GM19023 (cell line): ENCODE measurements at regions not wholly inside any gene's neighbourhood (a gene's known extent, or its start where the extent isn't known, plus 50 kb on each side); places are given as distances from the start of the nearest gene placed in this dataset.

Experiments used
- ATAC-seq: cut with Tn5 transposase; IDR thresholded peaks from one replicate; pipeline ENCODE4 v1.9.1; 2021; ENCODE audit warnings: mild to moderate bottlenecking, moderate library complexity; ENCODE audit not compliant: unreplicated experiment

DNA sequence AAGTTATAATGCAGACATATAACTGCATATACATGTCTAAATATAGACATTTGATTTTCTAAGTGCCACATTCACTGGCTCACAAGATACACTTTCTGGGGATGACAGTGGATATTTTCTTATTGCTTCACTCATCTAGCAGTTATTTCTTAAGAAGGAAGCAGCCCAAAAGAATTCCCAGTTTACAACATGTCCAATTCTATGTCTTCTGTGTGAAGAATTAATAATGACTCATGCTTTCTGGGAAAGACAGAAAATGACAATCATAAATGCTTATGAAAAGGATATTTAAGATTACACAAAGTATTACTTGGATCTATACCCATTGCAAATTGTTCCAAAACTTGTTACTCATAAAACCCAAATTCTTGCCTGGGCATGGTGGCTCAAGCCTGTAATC, 543.4 kb downstream of the SUCLA2 start:
- ATAC-seq: no peak

DNA sequence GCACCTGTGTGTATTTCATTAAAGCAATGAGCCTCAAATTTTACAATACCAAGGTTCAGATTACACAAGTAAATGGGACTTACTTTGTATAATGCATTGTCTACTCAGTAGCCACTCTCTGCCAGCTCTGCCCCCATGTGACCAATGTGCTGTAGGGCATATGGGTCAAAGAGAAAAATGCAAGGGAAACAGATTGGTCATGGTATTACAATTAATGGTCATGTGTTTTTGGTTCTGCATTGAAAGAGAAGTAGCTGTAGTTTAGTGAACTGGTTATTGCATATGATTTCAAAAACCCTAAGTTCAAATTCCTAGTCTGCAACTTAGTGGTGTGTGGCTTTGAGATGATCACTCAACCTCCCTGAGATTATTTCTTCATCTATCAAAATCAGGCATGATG, 545.4 kb downstream of the SUCLA2 start:
- no peak for ATAC-seq

DNA sequence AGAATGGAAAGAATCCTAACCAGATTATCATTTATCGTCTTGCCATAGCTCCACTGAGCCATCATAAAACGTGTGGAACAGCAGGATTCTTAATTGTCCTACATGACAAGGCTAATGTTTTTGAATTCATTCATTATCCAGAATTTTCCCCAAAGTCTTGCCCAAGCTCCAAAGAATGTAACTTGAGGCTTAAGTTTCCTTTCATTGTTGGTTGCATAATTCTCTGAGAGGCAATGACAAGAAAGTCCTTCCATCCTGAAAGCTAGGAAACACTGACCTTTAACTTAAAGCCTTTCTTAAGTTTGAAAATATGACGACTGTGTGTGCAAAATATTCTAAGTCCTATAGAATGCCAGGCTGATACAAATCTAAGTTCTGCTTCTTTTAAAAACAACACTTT, 546.1 kb downstream of the SUCLA2 start:
- no peak for ATAC-seq

DNA sequence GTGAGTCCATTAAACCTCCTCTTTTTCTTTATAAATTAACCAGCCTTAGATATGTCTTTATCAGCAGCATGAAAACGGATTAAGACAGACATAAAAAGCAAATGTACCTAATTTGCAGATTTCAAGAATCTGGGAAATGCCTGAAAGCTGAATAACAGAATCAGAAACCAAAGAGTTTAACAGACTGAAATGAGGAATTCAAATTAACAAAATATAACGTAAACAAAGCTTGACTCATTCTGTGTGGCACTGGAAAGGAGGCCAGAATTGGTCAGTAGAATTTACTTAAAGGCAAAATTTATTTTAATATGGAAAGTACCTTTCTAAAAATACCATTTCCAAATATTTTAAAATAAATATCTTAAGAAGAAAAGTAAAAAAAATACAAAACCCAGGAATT, 540.6 kb upstream of the HTR2A start:
- ATAC-seq: no peak

DNA sequence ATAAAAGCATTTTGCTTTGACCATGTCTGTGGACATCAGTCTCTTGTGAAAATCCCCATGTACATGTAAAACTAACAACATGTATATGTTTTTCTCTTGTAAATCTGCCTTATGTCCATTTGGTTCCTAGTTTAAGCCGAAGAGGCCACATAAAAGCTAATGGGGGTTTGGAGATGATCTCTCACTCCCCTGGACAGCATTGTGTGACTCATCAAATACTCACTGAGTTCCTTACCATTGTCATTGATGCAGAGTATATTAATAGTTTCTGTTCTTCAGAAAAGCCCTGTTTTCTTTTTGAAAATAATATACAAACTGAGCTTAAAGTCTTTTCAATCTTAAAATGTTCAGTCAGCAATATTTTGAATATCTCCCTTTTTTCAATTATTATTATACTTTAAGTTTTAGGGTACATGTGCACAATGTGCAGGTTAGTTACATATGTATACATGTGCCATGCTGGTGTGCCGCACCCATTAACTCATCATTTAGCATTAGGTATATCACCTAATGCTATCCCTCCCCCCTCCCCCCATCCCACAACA, 536.7 kb upstream of the HTR2A start:
- ATAC-seq: no peak

DNA sequence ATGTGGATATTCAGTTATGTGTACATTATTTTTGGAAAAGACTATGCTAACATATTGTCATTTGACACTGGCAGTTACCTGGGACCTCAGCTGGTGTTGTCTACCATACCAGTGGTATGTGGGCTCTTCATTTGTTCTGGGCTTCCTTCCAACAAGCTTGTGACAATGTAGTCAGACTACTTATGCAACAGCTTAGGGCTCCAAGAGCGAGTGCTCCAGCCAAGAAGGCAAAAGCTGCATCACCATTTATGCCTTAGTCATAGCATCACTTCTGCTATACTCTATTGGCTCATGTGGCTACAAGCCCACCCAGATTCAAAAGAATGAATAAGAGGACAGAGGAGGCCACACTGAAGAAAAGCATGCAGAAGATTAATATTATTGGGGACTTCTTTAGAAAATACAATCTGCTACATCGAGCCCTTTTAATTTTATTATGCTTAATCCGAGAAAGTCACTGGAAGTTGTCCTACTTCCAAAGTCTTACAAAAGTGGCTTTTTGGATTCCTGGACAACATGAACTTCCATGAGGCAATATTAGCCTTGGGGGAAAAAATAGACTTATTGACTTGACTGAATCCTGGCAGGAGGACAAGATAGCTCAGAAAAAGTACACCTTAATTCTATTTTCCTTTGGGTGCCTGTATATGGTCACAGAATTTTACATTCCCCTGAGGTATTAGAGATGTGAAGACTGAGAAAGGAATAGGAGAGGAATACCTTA, 529.4 kb upstream of the HTR2A start:
- ATAC-seq: no peak

DNA sequence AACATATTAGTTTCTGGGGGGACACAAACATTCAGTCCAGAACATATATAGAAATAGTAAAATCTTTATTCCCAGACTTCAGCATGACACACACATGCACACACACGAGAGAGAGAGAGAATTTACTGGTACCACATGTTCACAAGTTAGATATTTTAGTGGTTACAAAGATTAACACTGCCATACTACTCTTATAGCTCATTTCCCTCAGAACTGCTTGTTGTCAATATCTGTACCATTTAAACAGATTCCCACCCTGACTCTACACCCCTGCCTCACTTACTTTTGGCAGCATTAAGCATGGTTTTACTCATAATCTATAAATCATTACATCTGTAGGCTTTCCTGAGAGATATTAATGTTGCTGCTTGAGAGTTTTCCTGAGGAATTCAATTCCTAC, 524.7 kb upstream of the HTR2A start:
- ATAC-seq: no peak

DNA sequence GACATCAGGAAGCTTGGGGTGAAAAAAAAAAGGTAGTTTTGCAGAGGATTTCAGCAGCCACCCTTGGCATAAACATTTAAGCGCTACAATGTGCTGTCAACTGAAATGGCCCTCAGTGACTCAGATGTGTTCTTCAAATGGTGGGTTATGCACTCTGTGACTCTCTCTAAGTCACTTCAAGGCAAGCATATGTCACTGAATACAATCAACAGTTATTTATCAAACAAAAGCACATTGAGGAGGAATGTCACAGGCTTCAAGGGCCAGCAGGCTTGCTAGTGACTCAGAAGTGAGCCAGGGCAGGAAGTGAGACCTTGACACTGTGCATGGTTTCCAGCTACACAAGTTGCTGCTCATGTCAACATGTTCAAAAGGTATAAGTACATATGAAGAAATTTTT, 523.7 kb upstream of the HTR2A start:
- no peak for ATAC-seq

DNA sequence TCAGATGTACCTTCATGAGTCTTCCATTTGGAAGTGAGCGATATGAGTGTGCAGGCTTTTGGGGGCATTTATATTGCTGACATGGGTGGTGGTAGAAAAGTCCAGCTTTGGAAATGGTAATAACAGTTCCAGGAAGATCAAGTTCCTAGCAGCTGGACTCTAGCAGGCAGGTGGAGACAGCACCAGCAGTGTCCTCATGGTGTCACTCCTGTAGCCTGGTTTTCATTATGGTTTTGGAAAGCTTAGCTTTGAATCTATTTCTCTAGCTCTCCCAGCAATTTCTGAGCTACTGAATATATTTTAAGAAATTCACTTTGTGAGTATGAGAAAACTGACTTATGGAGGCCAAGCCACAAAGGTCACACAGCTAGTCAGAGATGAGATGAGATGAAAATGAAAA, 523.2 kb upstream of the HTR2A start:
- no peak for ATAC-seq

DNA sequence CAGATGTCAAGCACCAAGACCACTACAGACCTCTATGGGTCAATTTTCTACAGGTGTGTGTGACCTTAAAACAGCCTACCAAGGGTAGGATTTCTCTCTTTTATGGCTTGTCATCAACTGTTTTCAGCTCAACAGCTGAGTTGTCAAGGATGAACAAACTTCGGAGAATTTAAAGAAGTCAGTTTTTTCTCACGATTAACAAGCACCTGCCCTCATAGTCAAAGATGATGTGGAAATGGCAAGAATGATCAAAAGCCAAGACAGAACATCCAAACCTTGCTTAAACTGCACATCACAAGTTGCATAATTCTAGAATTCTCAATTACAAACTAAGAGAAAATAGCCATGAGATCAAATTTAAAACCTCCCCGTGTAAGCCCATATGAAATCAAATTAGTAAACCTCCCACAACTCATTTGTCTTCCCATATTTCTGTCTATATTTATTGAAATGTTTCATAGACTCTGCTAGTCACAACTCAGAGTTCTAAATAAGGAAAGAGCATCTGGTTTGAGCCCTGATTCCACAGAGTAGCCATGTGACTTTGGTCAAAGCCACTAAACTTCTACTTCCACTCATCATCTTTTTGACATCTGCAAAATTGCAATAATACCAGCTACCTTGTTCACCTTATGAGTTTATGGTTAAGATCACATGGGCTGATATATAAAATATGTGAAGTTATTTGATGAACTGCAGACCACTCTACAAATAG, 521.5 kb upstream of the HTR2A start:
- ATAC-seq: no peak

DNA sequence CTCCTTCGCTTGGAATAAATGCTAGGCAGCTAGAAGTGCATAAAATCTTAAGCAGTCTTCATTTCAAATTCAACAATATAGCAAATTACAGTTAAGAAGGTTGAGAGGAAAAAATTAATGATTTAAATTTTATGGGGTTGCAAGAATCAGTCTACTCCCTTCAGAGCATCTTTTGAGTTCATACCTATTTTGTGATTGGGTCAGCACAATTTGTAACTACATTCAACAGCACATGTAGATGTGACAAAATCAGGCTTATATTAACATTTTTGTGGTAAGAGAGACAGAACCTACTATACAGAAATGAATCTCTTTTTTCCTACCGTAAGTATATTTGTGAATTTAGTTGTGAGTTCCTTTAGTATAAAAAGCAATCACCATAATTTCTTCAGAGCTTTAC, 520.6 kb upstream of the HTR2A start:
- ATAC-seq: no peak

DNA sequence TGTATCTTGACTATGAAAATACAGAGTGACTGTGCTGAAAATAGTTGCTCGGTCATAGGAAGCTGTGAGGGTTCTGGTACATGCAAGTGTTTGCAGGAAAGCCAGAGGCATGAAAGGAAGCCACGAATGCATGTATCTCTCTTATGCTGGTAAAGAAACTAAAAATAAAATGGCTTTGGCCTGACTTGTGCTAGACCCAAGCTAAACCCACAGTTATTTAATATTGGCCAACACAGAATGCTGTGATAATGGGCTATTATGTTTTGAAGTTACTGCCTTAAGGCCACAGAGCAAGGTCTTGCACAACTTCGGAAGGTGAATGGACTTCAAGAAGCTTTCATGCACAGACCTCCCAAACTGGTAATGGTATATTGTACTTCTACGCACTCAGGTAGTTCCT, 518.2 kb upstream of the HTR2A start:
- ATAC-seq: no peak

DNA sequence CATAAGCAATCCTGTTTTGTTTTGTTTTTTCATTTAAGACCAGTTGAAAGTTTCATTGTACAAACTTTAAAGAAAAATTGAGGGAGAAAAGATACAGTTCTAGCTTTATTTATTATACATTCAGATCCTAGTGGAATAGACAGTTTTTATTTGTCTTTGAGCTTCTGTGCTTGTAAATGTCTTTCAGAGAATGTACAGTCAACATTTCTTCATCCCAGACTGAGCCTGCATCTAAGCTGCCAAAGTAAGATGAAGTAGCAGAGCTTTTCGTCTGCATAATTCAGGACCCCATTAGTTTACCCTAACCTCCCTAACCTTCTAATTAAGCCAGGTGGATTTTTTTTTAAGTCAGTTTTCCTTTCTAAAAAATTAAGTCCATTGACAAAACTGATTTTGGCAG, 516.7 kb upstream of the HTR2A start:
- no peak for ATAC-seq

DNA sequence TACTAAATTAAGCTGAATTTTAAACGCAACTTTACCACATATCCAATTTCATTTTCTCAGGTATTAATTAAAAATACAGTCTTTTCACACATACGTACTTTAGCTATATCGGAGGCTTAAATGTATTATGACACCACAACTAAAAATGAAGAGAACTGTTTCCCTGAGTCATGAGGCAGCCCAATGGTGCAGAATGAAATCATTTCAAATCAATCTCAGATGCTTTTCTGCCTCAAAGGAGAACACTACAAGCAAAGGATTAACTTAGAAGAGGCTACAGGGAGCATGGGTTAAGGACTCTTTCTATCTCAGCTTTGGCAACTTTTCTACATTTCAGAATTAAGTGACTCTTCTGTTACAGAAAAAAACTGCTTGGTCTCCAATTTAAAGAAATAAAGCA, 516.3 kb upstream of the HTR2A start:
- no peak for ATAC-seq

DNA sequence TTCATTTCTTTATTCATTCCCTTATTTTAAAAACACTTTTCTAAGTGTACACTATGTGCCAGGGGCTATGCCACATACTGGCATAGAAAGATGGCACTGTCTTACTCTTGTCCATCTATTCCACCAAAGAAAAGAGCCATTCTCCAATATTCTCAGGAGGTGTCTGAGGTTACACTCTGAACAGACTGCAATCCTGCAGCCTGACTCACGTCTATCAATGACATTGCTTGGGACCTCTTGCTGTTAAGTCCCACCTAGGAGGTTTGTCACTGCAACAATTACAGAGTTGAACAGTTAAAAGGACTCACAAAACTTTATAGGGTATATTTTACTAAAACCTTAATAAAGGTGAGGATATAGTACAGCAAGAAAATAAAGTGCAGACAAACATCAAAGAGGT, 512.9 kb upstream of the HTR2A start:
- ATAC-seq: no peak

DNA sequence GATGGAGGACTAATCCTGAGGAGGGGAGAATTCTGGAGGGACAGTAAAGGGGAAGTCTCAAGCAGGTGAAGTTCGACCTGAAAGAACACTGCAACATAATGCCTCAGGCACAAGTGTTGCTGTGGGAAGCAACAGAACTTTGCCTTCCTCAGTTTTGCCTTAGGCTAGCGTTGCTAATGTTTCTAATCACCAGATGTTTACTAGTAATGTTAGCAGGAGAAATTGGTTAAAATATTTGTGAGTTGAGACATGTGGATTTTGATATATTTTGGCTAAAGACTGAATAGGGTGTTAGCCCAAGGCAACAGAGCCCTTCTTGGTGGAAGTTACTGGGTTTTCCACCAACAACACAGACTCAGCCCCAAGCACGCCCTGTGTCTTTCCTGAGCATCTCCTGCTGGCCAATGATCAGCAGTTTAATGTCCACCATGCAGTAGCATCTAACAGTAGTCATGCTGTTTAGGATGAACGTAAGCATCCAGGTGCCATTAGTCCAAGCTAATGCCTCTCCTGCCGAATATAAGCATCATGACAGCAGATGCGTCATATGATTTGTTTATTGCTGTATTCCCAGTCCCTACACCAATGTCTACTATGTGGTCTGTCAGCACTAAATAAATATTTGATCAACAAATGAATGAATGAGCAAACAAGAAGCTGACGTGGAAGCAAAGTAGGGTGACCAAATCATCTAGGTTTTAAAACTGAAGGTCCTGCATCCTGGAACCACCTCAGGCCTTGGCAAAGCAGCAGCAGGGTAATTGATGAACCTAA, 511.9 kb upstream of the HTR2A start:
- ATAC-seq: no peak

DNA sequence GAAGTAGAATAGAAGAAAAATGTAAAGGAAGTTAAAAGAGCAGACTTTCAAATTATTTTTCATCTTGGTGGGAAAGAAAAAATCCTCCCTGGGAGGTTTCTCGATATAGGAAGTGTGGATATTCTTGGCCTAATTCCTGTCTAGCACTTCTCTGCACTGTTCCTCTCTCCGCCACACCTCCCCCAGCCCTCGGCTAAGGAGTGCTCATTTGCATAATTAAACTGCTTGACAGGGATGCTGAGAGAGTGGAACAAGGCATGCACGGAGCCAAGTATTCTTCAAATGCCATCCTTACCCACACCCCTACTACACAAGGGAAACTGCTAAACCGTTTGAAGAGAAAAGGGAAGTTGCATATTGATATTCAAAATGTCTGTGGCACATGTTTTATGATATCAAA, 511.0 kb upstream of the HTR2A start:
- no peak for ATAC-seq

DNA sequence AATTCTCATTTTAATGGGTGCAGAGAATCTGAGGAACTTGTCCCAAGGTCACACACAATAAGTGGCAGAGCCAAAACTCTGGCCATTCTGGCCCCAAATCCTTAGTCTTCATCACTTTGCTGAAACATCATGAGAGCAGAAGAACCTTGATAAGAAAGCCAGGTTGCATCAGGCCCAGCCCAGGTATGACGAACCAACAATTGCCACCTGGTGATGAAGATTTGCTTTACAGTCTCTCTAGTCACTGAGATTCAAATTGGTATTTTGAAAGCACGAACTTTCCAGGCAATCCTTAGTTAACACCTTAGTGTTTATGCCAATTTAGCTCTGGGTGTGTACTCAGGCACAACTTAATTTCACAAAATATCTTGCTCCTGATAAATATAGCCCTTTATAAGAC, 502.7 kb upstream of the HTR2A start:
- ATAC-seq: no peak

DNA sequence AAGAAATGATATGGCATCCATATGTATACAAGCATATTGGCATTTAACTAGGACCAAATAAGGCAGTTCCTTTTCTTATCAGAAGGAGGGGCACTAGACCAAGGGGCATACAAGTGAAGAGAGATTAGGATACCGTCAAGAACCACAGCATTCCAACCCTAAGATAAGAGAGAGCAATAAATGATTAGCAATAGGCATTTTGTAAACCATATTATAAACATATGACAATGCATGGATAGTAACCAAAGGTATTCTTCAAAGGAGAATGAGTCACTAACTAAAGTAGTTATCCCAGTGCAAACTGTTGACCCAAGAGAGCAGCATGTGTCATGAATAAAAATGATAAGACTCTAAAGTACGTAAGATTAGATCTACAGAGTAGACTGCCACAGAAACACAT, 500.9 kb upstream of the HTR2A start:
- ATAC-seq: no peak

DNA sequence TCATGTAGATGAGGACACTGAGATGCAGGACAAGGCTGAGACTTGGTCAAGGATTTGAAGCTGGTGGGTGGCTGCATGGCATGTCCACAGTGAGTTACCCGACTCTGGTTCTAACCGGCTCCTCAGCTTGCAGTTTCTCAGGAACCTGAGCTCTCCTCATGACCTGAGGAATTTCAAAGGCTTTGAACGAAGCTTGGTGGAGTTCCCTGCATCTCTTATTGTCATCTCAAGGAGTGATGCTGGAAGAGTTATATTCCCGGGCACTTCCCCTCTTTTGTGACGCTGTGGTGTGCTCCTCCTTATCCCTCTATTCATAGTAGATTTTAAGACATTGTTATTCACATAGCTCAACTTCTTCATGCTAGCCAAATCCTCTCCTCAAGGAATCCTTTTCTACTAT, 500.1 kb upstream of the HTR2A start:
- no peak for ATAC-seq

DNA sequence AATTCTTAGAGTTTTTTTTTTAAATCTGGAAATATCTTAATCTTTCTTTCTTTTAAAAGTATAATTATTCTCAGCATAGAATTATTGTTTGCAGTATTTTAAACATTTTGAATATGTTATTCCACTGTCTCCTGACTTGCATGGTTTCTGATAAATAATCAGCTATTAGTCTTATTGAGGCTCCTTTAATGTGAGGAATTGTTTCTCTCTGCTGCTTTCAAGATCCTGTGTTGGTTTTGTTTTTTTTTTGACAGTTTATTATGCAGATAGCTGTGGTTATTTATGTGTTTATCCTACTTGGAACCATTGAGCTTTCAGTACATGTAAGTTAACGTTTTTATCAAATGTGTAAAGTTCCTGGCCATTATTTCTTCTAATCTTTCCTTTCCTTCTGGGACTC, 477.9 kb upstream of the HTR2A start:
- no peak for ATAC-seq

DNA sequence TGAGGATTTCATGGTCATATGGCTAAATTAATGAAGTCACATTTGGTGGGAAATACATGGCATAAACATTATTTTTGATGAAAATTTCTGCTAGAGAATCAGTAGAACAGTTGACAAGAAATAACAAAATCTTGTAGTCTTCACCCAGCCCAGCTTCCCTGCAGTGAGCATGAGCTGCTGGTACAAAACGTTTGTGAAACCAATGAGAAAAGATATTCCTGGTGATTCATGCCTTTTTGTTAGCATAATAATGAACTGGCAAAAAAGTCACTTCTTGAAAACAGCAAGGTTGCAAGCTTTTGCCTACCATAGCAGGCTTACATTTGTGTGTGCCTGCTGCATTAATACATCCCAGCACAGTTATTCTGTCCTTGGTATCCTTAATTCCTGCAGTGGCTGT, 475.9 kb upstream of the HTR2A start:
- ATAC-seq: no peak
